Pancreas (tissue), 10 donors: ENCODE measurements at regions not wholly inside any gene's neighbourhood (a gene's known extent, or its start where the extent isn't known, plus 50 kb on each side); places are given as distances from the start of the nearest gene placed in this dataset.

ENCODE experiments used
- ATAC-seq, 4 donors: fragments of 200-7000 bp; cut with Tn5 transposase; one replicate each; pipeline versions ENCODE4 v1.8.0 to v1.9.1; 2020; ENCODE audit warnings: mild to moderate bottlenecking in 4 of 4, moderate library complexity in 4 of 4
- DNase-seq, 6 donors: peaks; one replicate each; pipeline ENCODE4 v3.0.0-alpha.2; 2020
- FAIRE-seq: peaks from 2 replicates; lab custom pipeline; 2012; peaks lifted over from hg19 to GRCh38; lab: Jason Lieb, UNC
- H3K27ac ChIP-seq, 4 donors: fragments of 200-600 bp; sonication (generic); 1 replicate in 3 of 4; 2 replicates in 1 of 4; pipeline versions ENCODE4 v1.5.0 to v1.8.0; 2020
- H3K27me3 ChIP-seq, 4 donors: fragments of 200-600 bp; one replicate each; pipeline ENCODE4 v1.8.0; 2021
- H3K36me3 ChIP-seq, 3 donors: fragments of 200-600 bp; sonication (generic) in 1 of 3; one replicate each; pipeline versions ENCODE4 v1.5.0 to v1.8.0; 2020 to 2021
- H3K4me1 ChIP-seq, 3 donors: fragments of 200-600 bp; one replicate each; pipeline ENCODE4 v1.8.0; 2021
- H3K4me3 ChIP-seq, 4 donors: fragments of 200-600 bp; sonication (generic) in 2 of 4; one replicate each; pipeline versions ENCODE4 v1.5.0 to v1.8.0; 2020 to 2021
- H3K9me3 ChIP-seq, 4 donors: fragments of 200-600 bp; one replicate each; pipeline ENCODE4 v1.8.0; 2021
- WGBS, 2 donors: extraction: QIAGEN DNeasy Blood & Tissue Kit; methylation state at CpG; one replicate each; pipeline ENCODE4 v1.1.7; 2013; 5-methylcytosine and 5-hydroxymethylcytosine counted together
- intact Hi-C, 3 donors: fragments of 100-400 bp; cut with DNase I; formaldehyde crosslinking; loops; one replicate each; pipeline versions ENCODE4 v1.11.1 to v1.14.2; 2022
- TF ChIP-seq, protein P1 (sequence below), 4 donors: fragments of 200-600 bp; sonication (generic) in 3 of 4; IDR thresholded peaks; one replicate each; pipeline versions ENCODE4 v1.5.0 to v1.8.0; 2021; ENCODE audit warnings: antibody characterized with exemption in 4 of 4
- donor health status: healthy with polysubstance abuse.
- donor health status: DM: no; HTN: no; CAD: no; lungs with moderate emphysema.
- donor health status: DM: no; HTN: no; CAD: no.
- donor health status: control.
- donor health status: control.
- donor health status: Bipolar disorder and iron deficiency.
- donor health status: DM: yes; HTN: yes; CAD: no.
- donor health status: DM: no; HTN: no; CAD: no.
- donor health status: DM: no; HTN: no; CAD: no.
- donor health status: DM: yes; HTN: yes; CAD: no.

DNA sequence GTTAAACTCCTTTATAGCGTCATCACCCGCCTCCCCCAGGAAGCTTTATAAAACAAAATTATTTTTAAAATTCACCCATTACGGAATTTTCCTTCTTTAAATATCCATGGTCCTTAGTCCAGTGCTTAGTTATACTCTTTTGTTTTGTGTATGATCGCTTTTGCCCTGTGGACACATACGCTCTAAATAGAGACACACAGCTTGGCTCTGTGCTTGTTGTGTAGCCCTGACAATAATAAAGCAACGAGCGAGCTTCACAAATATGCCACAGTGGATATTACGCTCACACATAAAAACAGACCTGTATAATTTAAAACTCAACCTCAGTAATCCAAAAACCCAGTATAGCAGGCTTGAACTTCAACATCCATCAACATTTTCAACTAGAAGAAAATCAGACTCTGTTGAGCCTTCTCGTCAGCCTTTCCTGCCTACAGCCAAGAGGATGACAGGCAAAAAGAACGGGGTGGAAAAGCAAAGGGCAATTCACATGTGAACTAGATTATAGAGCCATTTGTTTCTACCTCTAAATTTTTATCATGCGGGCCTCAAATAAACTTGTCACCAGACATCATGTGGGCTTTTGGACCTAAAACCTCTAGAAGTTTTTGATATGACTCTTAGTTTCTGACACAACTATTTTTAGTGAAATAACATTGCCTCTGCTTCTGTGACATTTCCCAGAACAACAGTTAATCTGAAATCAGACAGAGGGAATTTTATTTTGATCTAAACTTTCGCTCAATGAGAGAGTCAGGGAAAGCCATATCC is 89.6 kb upstream of the THBS1 start:
- H3K27me3 ChIP-seq = no peaks in the 10 kb centered on the region
- no peaks in the 10 kb centered on the region for H3K9me3 ChIP-seq

DNA sequence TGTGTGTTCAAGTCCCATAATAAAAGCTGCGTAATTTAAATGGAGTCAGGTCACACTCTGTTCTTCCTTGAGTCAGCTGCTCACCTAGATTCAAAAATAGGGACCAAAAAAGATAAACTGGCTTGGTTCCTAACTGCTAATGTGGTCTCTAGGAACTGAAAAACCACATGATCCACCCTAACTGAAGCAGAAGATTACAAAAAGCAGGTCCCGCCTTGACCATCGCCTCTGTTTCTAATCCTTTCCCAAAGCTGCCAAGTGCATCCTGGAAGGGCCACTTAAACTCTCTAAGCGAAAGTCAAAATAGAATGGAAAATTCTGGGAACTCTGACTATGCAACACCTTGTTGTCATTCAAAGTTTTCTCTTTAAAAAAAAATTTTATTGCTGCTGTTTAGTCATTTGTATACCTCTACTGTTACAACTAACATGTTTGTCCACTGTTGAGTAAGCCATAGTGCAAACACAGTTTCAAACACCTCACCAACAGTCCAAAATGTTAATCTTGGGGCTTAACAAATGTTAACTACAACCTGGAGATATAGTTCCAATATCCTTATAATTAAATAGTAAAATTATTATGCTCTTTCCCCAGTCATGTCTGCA is 88.9 kb upstream of the THBS1 start:
- TF ChIP-seq, protein P1, sequence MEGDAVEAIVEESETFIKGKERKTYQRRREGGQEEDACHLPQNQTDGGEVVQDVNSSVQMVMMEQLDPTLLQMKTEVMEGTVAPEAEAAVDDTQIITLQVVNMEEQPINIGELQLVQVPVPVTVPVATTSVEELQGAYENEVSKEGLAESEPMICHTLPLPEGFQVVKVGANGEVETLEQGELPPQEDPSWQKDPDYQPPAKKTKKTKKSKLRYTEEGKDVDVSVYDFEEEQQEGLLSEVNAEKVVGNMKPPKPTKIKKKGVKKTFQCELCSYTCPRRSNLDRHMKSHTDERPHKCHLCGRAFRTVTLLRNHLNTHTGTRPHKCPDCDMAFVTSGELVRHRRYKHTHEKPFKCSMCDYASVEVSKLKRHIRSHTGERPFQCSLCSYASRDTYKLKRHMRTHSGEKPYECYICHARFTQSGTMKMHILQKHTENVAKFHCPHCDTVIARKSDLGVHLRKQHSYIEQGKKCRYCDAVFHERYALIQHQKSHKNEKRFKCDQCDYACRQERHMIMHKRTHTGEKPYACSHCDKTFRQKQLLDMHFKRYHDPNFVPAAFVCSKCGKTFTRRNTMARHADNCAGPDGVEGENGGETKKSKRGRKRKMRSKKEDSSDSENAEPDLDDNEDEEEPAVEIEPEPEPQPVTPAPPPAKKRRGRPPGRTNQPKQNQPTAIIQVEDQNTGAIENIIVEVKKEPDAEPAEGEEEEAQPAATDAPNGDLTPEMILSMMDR (IDR thresholded peaks at IDR 0.05) = no peak
- intact Hi-C loops = no loop called here

More for the DNA sequence above, 89.6 kb upstream of the THBS1 start:
- no peak for ATAC-seq
- intact Hi-C loops = no loop called here
- WGBS, 2 donors = 93 to 95% methylated on average over 12 of the region's 12 CpGs
- H3K36me3 ChIP-seq = no peaks in the 10 kb centered on the region
- no peak for FAIRE-seq
- no peak overlapping the region for H3K27ac ChIP-seq
- peaks cover 0 to 6% (median 0%) of the 10 kb centered on the region in 3 donors for H3K4me1 ChIP-seq
- TF ChIP-seq, protein P1 (IDR thresholded peaks at IDR 0.05) = no peak
- no peak overlapping the region for H3K4me3 ChIP-seq
- no peak for DNase-seq

DNA sequence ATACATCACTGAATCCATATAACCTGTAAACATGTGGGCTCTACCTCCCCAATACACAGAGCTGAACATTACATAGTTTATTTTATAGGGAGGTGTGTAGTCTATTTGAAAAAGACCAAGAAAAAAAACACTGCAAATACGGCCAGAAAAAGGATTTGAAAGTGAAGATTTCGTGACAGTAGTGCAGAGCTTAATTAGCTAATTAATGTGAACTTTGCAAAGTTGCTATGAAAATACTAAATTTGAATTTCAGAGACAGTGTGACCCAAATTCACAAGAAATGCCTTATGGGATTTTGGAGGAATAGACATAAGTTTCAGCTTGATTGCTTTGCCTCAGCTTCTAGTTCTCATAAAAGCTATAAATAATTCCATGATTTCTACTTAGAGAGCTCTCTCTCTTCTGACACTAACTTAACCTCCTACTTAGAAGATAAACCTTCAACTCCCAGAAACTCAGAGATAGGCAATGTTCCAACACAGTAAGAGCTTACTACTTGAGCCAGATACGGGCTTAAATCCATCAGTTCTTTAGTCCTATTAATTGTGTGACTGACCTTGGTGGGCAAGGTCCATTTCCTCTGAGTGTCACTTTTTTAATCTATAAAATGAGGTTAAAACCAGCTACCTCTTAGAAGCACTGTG is 87.3 kb upstream of the THBS1 start:
- no peak overlapping the region for H3K4me3 ChIP-seq
- peaks cover 0 to 6% (median 5%) of the 10 kb centered on the region in 3 donors for H3K4me1 ChIP-seq
- H3K27ac ChIP-seq = no peak overlapping the region
- DNase-seq (no peak), FAIRE-seq (no peak), ATAC-seq (no peak)
- H3K27me3 ChIP-seq = no peaks in the 10 kb centered on the region
- intact Hi-C loops = no loop called here
- 61 to 66% methylated on average over 3 of the region's 3 CpGs for WGBS, 2 donors
- H3K9me3 ChIP-seq = no peaks in the 10 kb centered on the region
- TF ChIP-seq, protein P1 (IDR thresholded peaks at IDR 0.05) = no peak
- no peaks in the 10 kb centered on the region for H3K36me3 ChIP-seq

More for the DNA sequence above, 88.9 kb upstream of the THBS1 start:
- 65 to 69% methylated on average over 4 of the region's 4 CpGs for WGBS, 2 donors
- no peaks in the 10 kb centered on the region for H3K36me3 ChIP-seq
- no peak overlapping the region for H3K27ac ChIP-seq
- H3K4me3 ChIP-seq = no peak overlapping the region
- H3K4me1 ChIP-seq = peaks cover 0 to 6% (median 3%) of the 10 kb centered on the region in 3 donors
- FAIRE-seq (no peak), DNase-seq (no peak), ATAC-seq (no peak)
- H3K9me3 ChIP-seq = no peaks in the 10 kb centered on the region
- H3K27me3 ChIP-seq = no peaks in the 10 kb centered on the region

DNA sequence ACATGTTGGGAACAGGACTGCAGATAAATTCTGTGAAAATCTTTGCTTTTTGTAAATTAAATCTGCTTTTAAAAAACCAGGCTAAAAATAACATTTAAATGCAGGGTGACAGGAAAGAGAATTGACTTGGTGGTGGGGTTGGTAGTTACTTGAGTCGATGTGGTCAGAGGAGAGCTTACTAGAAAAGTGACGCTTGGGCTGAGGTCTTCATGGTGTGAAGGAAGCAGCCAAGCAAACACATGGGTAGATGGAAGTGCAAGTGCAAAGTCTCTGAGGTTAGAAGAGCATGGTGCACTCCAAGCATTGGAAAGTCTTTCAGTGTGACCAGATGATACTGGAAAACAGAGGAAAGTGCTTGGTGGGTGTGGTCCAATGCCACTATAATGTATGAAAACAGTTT is 86.4 kb upstream of the THBS1 start:
- no peaks in the 10 kb centered on the region for H3K9me3 ChIP-seq
- H3K27me3 ChIP-seq = no peaks in the 10 kb centered on the region
- FAIRE-seq (no peak), ATAC-seq (no peak), DNase-seq (no peak)
- 92 to 93% methylated on average over 2 of the region's 2 CpGs for WGBS, 2 donors
- H3K4me1 ChIP-seq = peaks cover 0 to 6% (median 5%) of the 10 kb centered on the region in 3 donors
- no peak overlapping the region for H3K27ac ChIP-seq
- TF ChIP-seq, protein P1 (IDR thresholded peaks at IDR 0.05) = no peak
- no peaks in the 10 kb centered on the region for H3K36me3 ChIP-seq
- H3K4me3 ChIP-seq = no peak overlapping the region
- intact Hi-C loops = no loop called here
